WTC11 (cell line): ENCODE measurements at regions not wholly inside any gene's neighbourhood (a gene's known extent, or its start where the extent isn't known, plus 50 kb on each side); places are given as distances from the start of the nearest gene placed in this dataset.

Source experiments
- ATAC-seq: fragments of 200-7000 bp; cut with Tn5 transposase; 2 replicates; pipeline ENCODE4 v1.10.0; 2021; ENCODE audit warnings: mild to moderate bottlenecking, moderate library complexity
- CTCF ChIA-PET: fragments of 300-600 bp; sonication (Branson Sonifier 250); formaldehyde crosslinking; loops from one replicate; lab custom pipeline; 2021; ENCODE audit warnings: antibody characterized with exemption; lab: Charles Lee
- POLR2A ChIA-PET: fragments of 350-600 bp; sonication (Branson Sonifier 250); formaldehyde crosslinking; loops from one replicate; lab custom pipeline; 2021; ENCODE audit warnings: antibody characterized with exemption; lab: Charles Lee
- DNase-seq: peaks from one replicate; pipeline ENCODE4 v3.0.0; 2021; ENCODE audit warnings: low spot score
- H3K27ac Mint-ChIP-seq: 2 replicates; pipeline ENCODE4 v1.8.0; 2021; ENCODE audit warnings: mixed read lengths
- H3K27me3 Mint-ChIP-seq: 2 replicates; pipeline ENCODE4 v1.8.0; 2021; ENCODE audit warnings: low read depth, mild to moderate bottlenecking, moderate library complexity, mixed read lengths
- H3K36me3 Mint-ChIP-seq: 2 replicates; pipeline ENCODE4 v1.8.0; 2021; ENCODE audit warnings: mixed read lengths
- H3K4me1 Mint-ChIP-seq: 2 replicates; pipeline ENCODE4 v1.8.0; 2022; ENCODE audit warnings: mixed read lengths
- H3K4me3 Mint-ChIP-seq: 2 replicates; pipeline ENCODE4 v1.8.0; 2021; ENCODE audit warnings: mild to moderate bottlenecking, moderate library complexity, mixed read lengths
- H3K9me3 Mint-ChIP-seq: 2 replicates; pipeline ENCODE4 v1.8.0; 2021; ENCODE audit warnings: mixed read lengths
- AFF4 ChIP-seq: sonication (generic); formaldehyde crosslinking; IDR thresholded peaks from 2 replicates; pipeline ENCODE4 v1.8.1; 2023; ENCODE audit warnings: mild to moderate bottlenecking, missing genetic modification reagents, borderline replicate concordance
- AR ChIP-seq: fragments of 250-450 bp; sonication (Bioruptor Pico); IDR thresholded peaks from 2 replicates; pipeline ENCODE4 v1.9.0; 2021; ENCODE audit warnings: mild to moderate bottlenecking
- ATF2 ChIP-seq: sonication (generic); formaldehyde crosslinking; IDR thresholded peaks from 2 replicates; pipeline ENCODE4 v1.8.1; 2022; ENCODE audit warnings: low read depth, missing genetic modification reagents, borderline replicate concordance
- FOXP4 ChIP-seq: sonication (generic); formaldehyde crosslinking; IDR thresholded peaks from 2 replicates; pipeline ENCODE4 v1.8.0; 2022; ENCODE audit warnings: mild to moderate bottlenecking, missing genetic modification reagents
- IRF1 ChIP-seq: sonication (generic); formaldehyde crosslinking; IDR thresholded peaks from 2 replicates; pipeline ENCODE4 v1.8.0; 2023; ENCODE audit warnings: missing genetic modification reagents
- IRF2 ChIP-seq: sonication (generic); formaldehyde crosslinking; IDR thresholded peaks from 2 replicates; pipeline ENCODE4 v1.8.0; 2022; ENCODE audit warnings: low read depth, missing genetic modification reagents, borderline replicate concordance
- JUN ChIP-seq: sonication (generic); formaldehyde crosslinking; IDR thresholded peaks from 2 replicates; pipeline ENCODE4 v1.8.0; 2023; ENCODE audit warnings: mild to moderate bottlenecking, missing genetic modification reagents
- MAX ChIP-seq: sonication (generic); formaldehyde crosslinking; IDR thresholded peaks from 2 replicates; pipeline ENCODE4 v1.8.0; 2022; ENCODE audit warnings: mild to moderate bottlenecking, missing genetic modification reagents
- MYBL2 ChIP-seq: sonication (generic); formaldehyde crosslinking; IDR thresholded peaks from 2 replicates; pipeline ENCODE4 v1.8.1; 2023; ENCODE audit warnings: mild to moderate bottlenecking, moderate library complexity, missing genetic modification reagents
- NR3C1 ChIP-seq: sonication (generic); formaldehyde crosslinking; conservative IDR thresholded peaks from 2 replicates; pipeline ENCODE4 v1.8.1; 2023; ENCODE audit warnings: low read depth, mild to moderate bottlenecking, missing genetic modification reagents
- RELA ChIP-seq: sonication (generic); formaldehyde crosslinking; IDR thresholded peaks from 2 replicates; pipeline ENCODE4 v1.8.1; 2022; ENCODE audit warnings: missing genetic modification reagents, mild to moderate bottlenecking, borderline replicate concordance
- SMAD3 ChIP-seq: sonication (generic); formaldehyde crosslinking; IDR thresholded peaks from 2 replicates; pipeline ENCODE4 v1.8.0; 2022; ENCODE audit warnings: missing genetic modification reagents, mild to moderate bottlenecking, borderline replicate concordance
- SOX15 ChIP-seq: fragments of 250-450 bp; sonication (Bioruptor Pico); IDR thresholded peaks from 2 replicates; pipeline ENCODE4 v1.9.0; 2021; ENCODE audit warnings: mild to moderate bottlenecking
- TP53 ChIP-seq: sonication (generic); formaldehyde crosslinking; IDR thresholded peaks from 2 replicates; pipeline ENCODE4 v1.8.1; 2023; ENCODE audit warnings: mild to moderate bottlenecking, missing genetic modification reagents
- USF1 ChIP-seq: sonication (generic); formaldehyde crosslinking; IDR thresholded peaks from 2 replicates; pipeline ENCODE4 v1.8.0; 2022; ENCODE audit warnings: mild to moderate bottlenecking, missing genetic modification reagents
- ZNF219 ChIP-seq: sonication (generic); formaldehyde crosslinking; IDR thresholded peaks from 2 replicates; pipeline ENCODE4 v1.8.0; 2023; ENCODE audit warnings: missing genetic modification reagents, mild to moderate bottlenecking, borderline replicate concordance
- ZNF232 ChIP-seq: sonication (generic); formaldehyde crosslinking; IDR thresholded peaks from 2 replicates; pipeline ENCODE4 v1.8.0; 2022; ENCODE audit warnings: mild to moderate bottlenecking, missing genetic modification reagents
- ZNF263 ChIP-seq: sonication (generic); formaldehyde crosslinking; IDR thresholded peaks from 2 replicates; pipeline ENCODE4 v1.8.1; 2022; ENCODE audit warnings: low read depth, mild to moderate bottlenecking, moderate library complexity, missing genetic modification reagents
- ZNF532 ChIP-seq: fragments of 250-450 bp; sonication (Bioruptor Pico); IDR thresholded peaks from 2 replicates; pipeline ENCODE4 v1.9.0; 2021; ENCODE audit warnings: mild to moderate bottlenecking, borderline replicate concordance
- ZNF671 ChIP-seq: fragments of 250-450 bp; sonication (Bioruptor Pico); IDR thresholded peaks from 2 replicates; pipeline ENCODE4 v1.8.0; 2021; ENCODE audit warnings: mild to moderate bottlenecking

GRCh38 chr11:81907996-81908395, 825.7 kb downstream of the FAM181B start (continued):
- no peak for TF ChIP-seq AFF4
- no peak for TF ChIP-seq USF1 (CRISPR knock-in tag)

GRCh38 chr11:81899156-81899555, 834.5 kb downstream of the FAM181B start:
- no peaks in the 10 kb centered on the region for H3K27me3 Mint-ChIP-seq
- ChIA-PET CTCF (no interaction called here), POLR2A (no interaction called here)
- H3K36me3 Mint-ChIP-seq = peaks cover 9% of the 10 kb centered on the region
- peaks cover 19% of the 10 kb centered on the region for H3K9me3 Mint-ChIP-seq
- no peaks in the 10 kb centered on the region for H3K4me1 Mint-ChIP-seq
- H3K4me3 Mint-ChIP-seq = no peak overlapping the region
- H3K27ac Mint-ChIP-seq = no peak overlapping the region
- no peak for ATAC-seq
- no peak for DNase-seq
- no peak for TF ChIP-seq FOXP4 (CRISPR knock-in tag)
- no peak for TF ChIP-seq ZNF219 (CRISPR knock-in tag)
- no peak for TF ChIP-seq JUN (CRISPR knock-in tag)
- no peak for TF ChIP-seq ATF2 (CRISPR knock-in tag)
- TF ChIP-seq SMAD3 (CRISPR knock-in tag) = no peak
- no peak for TF ChIP-seq NR3C1 (CRISPR knock-in tag)
- TF ChIP-seq ZNF232 (CRISPR knock-in tag) = no peak
- no peak for TF ChIP-seq AR
- no peak for TF ChIP-seq IRF1 (CRISPR knock-in tag)
- no peak for TF ChIP-seq TP53
- TF ChIP-seq ZNF532 = no peak
- TF ChIP-seq MYBL2 (CRISPR knock-in tag) = no peak
- TF ChIP-seq IRF2 (CRISPR knock-in tag) = no peak
- no peak for TF ChIP-seq ZNF671 (CRISPR knock-in tag)
- no peak for TF ChIP-seq ZNF263 (CRISPR knock-in tag)
- no peak for TF ChIP-seq SOX15
- TF ChIP-seq MAX (CRISPR knock-in tag) = no peak
- TF ChIP-seq RELA (CRISPR knock-in tag) = no peak
